H7 (cell line): ENCODE measurements at regions not wholly inside any gene's neighbourhood (a gene's known extent, or its start where the extent isn't known, plus 50 kb on each side); places are given as distances from the start of the nearest gene placed in this dataset.

Source experiments
- DNase-seq: peaks from one replicate; pipeline ENCODE4 v3.0.0; 2012
- H3K27me3 ChIP-seq: 2 replicates; pipeline ENCODE4 v1.6.0; 2011; ENCODE audit warnings: mild to moderate bottlenecking, low read length; ENCODE audit not compliant: control insufficient read depth, insufficient read depth
- H3K36me3 ChIP-seq: replicated peaks from 2 replicates; pipeline ENCODE4 v1.5.1; 2011; ENCODE audit warnings: low read length; ENCODE audit not compliant: control insufficient read depth, insufficient read depth
- H3K4me3 ChIP-seq: 2 replicates; pipeline ENCODE4 v1.5.1; 2011; ENCODE audit warnings: low read depth, mild to moderate bottlenecking, control low read depth, low read length, moderate library complexity; ENCODE audit not compliant: insufficient read depth

- DNase-seq: peak; percentile 41
- H3K36me3 ChIP-seq: no peaks in the 10 kb centered on the region
- H3K27me3 ChIP-seq: no peaks in the 10 kb centered on the region
- H3K4me3 ChIP-seq: no peak overlapping the region
These were observed 140.2 kb upstream of the TIAM1 start for GRCh38 chr21:31484219-31484618.

- no peaks in the 10 kb centered on the region for H3K36me3 ChIP-seq
- no peak overlapping the region for H3K4me3 ChIP-seq
- no peak for DNase-seq
- H3K27me3 ChIP-seq: no peaks in the 10 kb centered on the region
These were observed 139.1 kb upstream of the TIAM1 start for GRCh38 chr21:31483146-31483545.

- Histone ChIP-seq H3K36me3 (no peaks in the 10 kb centered on the region), H3K4me3 (no peak overlapping the region), H3K27me3 (no peaks in the 10 kb centered on the region)
- DNase-seq: no peak
These were observed 138.4 kb upstream of the TIAM1 start for GRCh38 chr21:31482460-31482859.

- no peak overlapping the region for H3K4me3 ChIP-seq
- H3K36me3 ChIP-seq: no peaks in the 10 kb centered on the region
- no peak for DNase-seq
- no peaks in the 10 kb centered on the region for H3K27me3 ChIP-seq
These were observed 136.2 kb upstream of the TIAM1 start for GRCh38 chr21:31480228-31480627.

GRCh38 chr21:31479714-31480113, 135.7 kb upstream of the TIAM1 start:
- no peak for DNase-seq
- H3K27me3 ChIP-seq: no peaks in the 10 kb centered on the region
- H3K4me3 ChIP-seq: no peak overlapping the region
- no peaks in the 10 kb centered on the region for H3K36me3 ChIP-seq

GRCh38 chr21:31479222-31479621, 135.2 kb upstream of the TIAM1 start:
- H3K36me3 ChIP-seq: no peaks in the 10 kb centered on the region
- no peak overlapping the region for H3K4me3 ChIP-seq
- H3K27me3 ChIP-seq: no peaks in the 10 kb centered on the region
- DNase-seq: no peak

GRCh38 chr21:31476263-31477022, 132.4 kb upstream of the TIAM1 start:
- H3K4me3 ChIP-seq: no peak overlapping the region
- no peaks in the 10 kb centered on the region for H3K36me3 ChIP-seq
- H3K27me3 ChIP-seq: no peaks in the 10 kb centered on the region
- no peak for DNase-seq

- DNase-seq: no peak
- Histone ChIP-seq H3K36me3 (no peaks in the 10 kb centered on the region), H3K4me3 (no peak overlapping the region), H3K27me3 (no peaks in the 10 kb centered on the region)
These were observed 131.2 kb upstream of the TIAM1 start for GRCh38 chr21:31475223-31475622.

- no peak for DNase-seq
- no peaks in the 10 kb centered on the region for H3K36me3 ChIP-seq
- no peak overlapping the region for H3K4me3 ChIP-seq
- H3K27me3 ChIP-seq: no peaks in the 10 kb centered on the region
These were observed 129.8 kb upstream of the TIAM1 start for GRCh38 chr21:31473685-31474345.

GRCh38 chr21:31471865-31472264, 127.8 kb upstream of the TIAM1 start:
- no peak for DNase-seq
- Histone ChIP-seq H3K36me3 (no peaks in the 10 kb centered on the region), H3K27me3 (no peaks in the 10 kb centered on the region), H3K4me3 (no peak overlapping the region)

- H3K36me3 ChIP-seq: no peaks in the 10 kb centered on the region
- H3K4me3 ChIP-seq: no peak overlapping the region
- H3K27me3 ChIP-seq: no peaks in the 10 kb centered on the region
- peak; percentile 68 for DNase-seq
These were observed 127.0 kb upstream of the TIAM1 start for GRCh38 chr21:31470896-31471694.

- no peaks in the 10 kb centered on the region for H3K36me3 ChIP-seq
- H3K27me3 ChIP-seq: no peaks in the 10 kb centered on the region
- no peak for DNase-seq
- no peak overlapping the region for H3K4me3 ChIP-seq
These were observed 116.9 kb upstream of the TIAM1 start for GRCh38 chr21:31460980-31461379.

- Histone ChIP-seq H3K36me3 (no peaks in the 10 kb centered on the region), H3K27me3 (no peaks in the 10 kb centered on the region), H3K4me3 (no peak overlapping the region)
- no peak for DNase-seq
These were observed 115.4 kb upstream of the TIAM1 start for GRCh38 chr21:31459457-31459856.

GRCh38 chr21:31457675-31458074, 113.6 kb upstream of the TIAM1 start:
- DNase-seq: peak; percentile 68
- no peak overlapping the region for H3K4me3 ChIP-seq
- H3K27me3 ChIP-seq: no peaks in the 10 kb centered on the region
- H3K36me3 ChIP-seq: no peaks in the 10 kb centered on the region

GRCh38 chr21:31456201-31456600, 112.1 kb upstream of the TIAM1 start:
- Histone ChIP-seq H3K4me3 (no peak overlapping the region), H3K27me3 (no peaks in the 10 kb centered on the region), H3K36me3 (no peaks in the 10 kb centered on the region)
- no peak for DNase-seq
